ENCODE measurements at regions not wholly inside any gene's neighbourhood (a gene's known extent, or its start where the extent isn't known, plus 50 kb on each side); places are given as distances from the start of the nearest gene placed in this dataset.

DNA sequence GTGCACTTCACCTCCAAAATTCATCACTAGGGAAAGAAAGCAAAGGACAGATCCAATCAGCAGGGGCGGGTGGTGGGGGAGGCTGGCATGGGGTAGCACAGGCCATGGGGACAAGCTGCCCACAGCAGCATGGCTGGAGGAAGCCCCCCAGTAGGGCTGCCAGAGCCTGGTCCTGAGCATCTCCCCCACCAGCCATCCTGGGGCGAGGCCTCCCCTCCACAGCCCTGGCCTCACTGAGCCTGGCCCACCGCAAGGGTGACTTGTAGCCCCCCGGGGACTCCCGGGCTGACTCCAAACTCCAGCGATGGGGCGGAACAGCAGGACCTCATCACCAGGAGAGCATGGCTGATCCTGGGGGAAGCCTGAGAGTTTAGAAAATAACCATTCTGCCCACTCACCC lies 92.4 kb upstream of the TCERG1L start:
- H3K9me3 Mint-ChIP-seq, result peaks cover 72% of the 10 kb centered on the region
- no peak overlapping the region for H3K27ac Mint-ChIP-seq
- TF ChIP-seq, protein P1, sequence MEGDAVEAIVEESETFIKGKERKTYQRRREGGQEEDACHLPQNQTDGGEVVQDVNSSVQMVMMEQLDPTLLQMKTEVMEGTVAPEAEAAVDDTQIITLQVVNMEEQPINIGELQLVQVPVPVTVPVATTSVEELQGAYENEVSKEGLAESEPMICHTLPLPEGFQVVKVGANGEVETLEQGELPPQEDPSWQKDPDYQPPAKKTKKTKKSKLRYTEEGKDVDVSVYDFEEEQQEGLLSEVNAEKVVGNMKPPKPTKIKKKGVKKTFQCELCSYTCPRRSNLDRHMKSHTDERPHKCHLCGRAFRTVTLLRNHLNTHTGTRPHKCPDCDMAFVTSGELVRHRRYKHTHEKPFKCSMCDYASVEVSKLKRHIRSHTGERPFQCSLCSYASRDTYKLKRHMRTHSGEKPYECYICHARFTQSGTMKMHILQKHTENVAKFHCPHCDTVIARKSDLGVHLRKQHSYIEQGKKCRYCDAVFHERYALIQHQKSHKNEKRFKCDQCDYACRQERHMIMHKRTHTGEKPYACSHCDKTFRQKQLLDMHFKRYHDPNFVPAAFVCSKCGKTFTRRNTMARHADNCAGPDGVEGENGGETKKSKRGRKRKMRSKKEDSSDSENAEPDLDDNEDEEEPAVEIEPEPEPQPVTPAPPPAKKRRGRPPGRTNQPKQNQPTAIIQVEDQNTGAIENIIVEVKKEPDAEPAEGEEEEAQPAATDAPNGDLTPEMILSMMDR (IDR thresholded peaks at IDR 0.05), result no peak
- H3K4me3 Mint-ChIP-seq, result no peak overlapping the region
- H3K4me1 Mint-ChIP-seq (ENCODE audit: low read depth), result no peaks in the 10 kb centered on the region
- DNase-seq, result no peak
- no peaks in the 10 kb centered on the region; the same call in none of the 2 replicates for H3K27me3 Mint-ChIP-seq (ENCODE audit: insufficient read depth)
- H3K36me3 Mint-ChIP-seq (ENCODE audit: low read depth), result peaks cover 12% of the 10 kb centered on the region

DNA sequence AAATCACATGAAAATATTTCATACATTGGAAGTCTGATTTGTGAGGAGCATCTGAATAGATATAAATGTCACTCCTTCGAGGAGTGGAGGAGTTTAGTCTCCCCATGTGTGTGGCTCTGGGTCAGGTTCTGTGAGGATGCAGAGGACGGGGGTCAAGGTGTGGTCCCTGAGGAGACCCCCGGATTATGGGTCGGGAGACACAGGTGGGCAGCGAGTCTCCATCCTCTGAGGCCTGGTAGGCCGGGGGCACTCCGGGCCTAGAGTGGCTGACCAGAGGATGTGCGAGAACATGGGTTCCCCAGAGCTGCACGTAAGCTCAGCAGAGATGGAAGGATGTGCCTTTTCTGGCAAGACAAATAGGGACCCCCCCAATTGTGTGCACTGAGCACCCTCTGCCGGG lies 93.4 kb upstream of the TCERG1L start:
- Mint-ChIP-seq H3K4me1 (ENCODE audit: low read depth) (no peaks in the 10 kb centered on the region), H3K4me3 (no peak overlapping the region), H3K36me3 (ENCODE audit: low read depth) (peaks cover 12% of the 10 kb centered on the region), H3K27ac (no peak overlapping the region), H3K9me3 (peaks cover 71% of the 10 kb centered on the region), H3K27me3 (ENCODE audit: insufficient read depth) (peaks cover 2% of the 10 kb centered on the region)
- DNase-seq, result no peak
- TF ChIP-seq, protein P1 (IDR thresholded peaks at IDR 0.05), result no peak

DNA sequence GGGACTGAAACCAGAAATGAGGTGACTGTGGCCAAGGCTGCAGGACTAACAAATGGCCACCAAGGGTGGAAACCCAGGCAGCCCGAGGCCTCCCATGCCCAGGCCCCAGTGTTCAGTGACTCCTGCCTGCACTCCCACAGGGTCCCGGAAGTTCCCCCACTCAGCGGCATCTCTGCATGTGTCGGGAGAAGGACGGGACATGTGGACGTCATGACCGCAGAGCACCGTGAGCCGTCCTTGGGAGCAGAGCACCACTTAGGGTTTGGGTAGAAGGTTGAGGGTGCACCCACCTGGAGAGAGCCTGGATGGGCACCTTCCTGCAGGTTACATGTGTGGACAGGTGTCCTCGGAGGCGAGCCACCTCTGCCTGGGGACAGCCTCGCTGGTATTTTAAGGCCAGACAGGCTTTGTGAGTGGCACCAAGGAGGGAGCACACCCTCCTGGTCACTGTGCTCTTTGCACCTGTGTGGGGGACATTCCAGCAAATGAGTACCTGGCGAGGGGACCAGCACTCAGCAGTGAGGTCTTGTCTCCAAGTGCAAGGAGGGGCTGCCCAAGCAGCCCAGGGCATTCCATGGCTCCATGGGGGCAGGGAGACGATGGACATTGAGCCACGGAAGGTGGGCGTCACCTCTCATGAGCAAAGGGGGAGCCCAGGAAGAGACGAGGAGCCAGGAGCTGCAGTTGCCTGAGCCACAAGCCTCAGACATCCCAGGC lies 95.3 kb upstream of the TCERG1L start:
- H3K4me1 Mint-ChIP-seq (ENCODE audit: low read depth), result no peaks in the 10 kb centered on the region
- DNase-seq, result no peak
- H3K27me3 Mint-ChIP-seq (ENCODE audit: insufficient read depth), result peaks cover 5% of the 10 kb centered on the region
- H3K4me3 Mint-ChIP-seq, result no peak overlapping the region
- TF ChIP-seq, protein P1 (IDR thresholded peaks at IDR 0.05), result no peak
- H3K36me3 Mint-ChIP-seq (ENCODE audit: low read depth), result peaks cover 13% of the 10 kb centered on the region
- peaks cover 73% of the 10 kb centered on the region for H3K9me3 Mint-ChIP-seq
- H3K27ac Mint-ChIP-seq, result no peak overlapping the region

DNA sequence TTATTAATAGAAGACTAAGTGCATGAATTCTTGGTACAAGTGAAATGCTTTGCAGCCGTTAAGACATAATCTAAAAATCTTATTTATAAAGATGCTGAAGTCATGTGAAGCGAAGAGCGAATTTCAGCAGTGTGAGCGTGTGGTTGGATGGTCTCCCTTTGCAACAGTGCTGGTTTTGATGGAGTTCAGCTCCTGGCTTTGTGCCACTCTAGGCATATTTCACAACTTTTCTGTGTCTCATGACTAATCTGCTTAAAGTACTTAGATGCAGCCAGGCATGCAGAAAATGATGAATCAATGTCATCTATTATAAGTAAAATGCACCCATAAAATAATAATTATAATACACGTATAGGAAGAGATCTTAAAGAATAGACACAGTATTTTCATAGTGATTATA lies 107.2 kb upstream of the TCERG1L start:
- Mint-ChIP-seq H3K36me3 (ENCODE audit: low read depth) (peaks cover 10% of the 10 kb centered on the region), H3K4me3 (no peak overlapping the region), H3K27me3 (ENCODE audit: insufficient read depth) (no peaks in the 10 kb centered on the region), H3K9me3 (peaks cover 56% of the 10 kb centered on the region), H3K27ac (no peak overlapping the region), H3K4me1 (ENCODE audit: low read depth) (no peaks in the 10 kb centered on the region)
- TF ChIP-seq, protein P1 (IDR thresholded peaks at IDR 0.05), result no peak
- no peak for DNase-seq

DNA sequence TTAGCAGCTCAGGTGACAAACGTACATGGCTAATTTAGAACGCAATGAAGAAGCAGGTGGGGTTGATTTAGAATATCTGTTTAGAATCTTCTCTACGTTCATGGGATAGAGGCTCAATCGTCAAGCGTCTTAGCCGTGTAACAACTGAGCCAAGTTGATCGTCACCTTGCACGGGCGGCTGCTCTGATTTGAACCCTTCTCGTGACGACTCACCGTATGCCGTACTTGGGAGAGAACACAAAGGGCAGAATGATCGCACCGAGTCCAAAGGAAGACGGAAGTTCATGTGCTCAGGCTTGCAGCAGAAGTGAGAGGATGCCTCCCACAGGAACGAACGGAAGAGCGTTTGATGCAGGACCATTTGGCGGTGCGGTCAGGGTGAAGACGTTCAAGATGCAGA lies 108.3 kb upstream of the TCERG1L start:
- TF ChIP-seq, protein P1 (IDR thresholded peaks at IDR 0.05), result no peak
- Mint-ChIP-seq H3K4me1 (ENCODE audit: low read depth) (no peaks in the 10 kb centered on the region), H3K27me3 (ENCODE audit: insufficient read depth) (peaks cover 1% of the 10 kb centered on the region; the same call in 1 of the 2 replicates), H3K9me3 (peaks cover 68% of the 10 kb centered on the region), H3K36me3 (ENCODE audit: low read depth) (peaks cover 16% of the 10 kb centered on the region), H3K27ac (no peak overlapping the region), H3K4me3 (no peak overlapping the region)
- no peak for DNase-seq
